ENCODE measurements at regions not wholly inside any gene's neighbourhood (a gene's known extent, or its start where the extent isn't known, plus 50 kb on each side); places are given as distances from the start of the nearest gene placed in this dataset.
A peak's percentile ranks its signal among the peaks of the same experiment; 100 is the strongest.

DNA sequence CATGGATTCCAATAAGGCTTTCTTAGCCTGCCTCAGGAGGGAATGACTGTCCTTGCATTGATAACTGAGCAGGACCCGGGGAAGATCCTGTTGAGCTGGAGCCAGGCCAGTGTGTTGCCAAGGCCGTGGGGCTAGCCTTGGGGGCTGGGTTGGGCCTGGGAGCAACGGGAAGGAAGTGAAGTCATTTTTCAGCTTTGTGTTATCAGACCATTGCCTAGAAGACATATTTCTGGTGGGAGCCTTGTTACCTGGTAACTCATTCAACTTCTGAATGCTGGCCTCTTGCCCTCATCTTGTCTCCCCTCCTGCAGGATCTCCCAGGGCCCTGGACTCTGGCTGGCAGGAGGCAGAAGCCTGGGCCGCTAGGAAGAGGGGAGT is 92.7 kb upstream of the MGAT5 start (continued):
- TF ChIP-seq, protein P1, sequence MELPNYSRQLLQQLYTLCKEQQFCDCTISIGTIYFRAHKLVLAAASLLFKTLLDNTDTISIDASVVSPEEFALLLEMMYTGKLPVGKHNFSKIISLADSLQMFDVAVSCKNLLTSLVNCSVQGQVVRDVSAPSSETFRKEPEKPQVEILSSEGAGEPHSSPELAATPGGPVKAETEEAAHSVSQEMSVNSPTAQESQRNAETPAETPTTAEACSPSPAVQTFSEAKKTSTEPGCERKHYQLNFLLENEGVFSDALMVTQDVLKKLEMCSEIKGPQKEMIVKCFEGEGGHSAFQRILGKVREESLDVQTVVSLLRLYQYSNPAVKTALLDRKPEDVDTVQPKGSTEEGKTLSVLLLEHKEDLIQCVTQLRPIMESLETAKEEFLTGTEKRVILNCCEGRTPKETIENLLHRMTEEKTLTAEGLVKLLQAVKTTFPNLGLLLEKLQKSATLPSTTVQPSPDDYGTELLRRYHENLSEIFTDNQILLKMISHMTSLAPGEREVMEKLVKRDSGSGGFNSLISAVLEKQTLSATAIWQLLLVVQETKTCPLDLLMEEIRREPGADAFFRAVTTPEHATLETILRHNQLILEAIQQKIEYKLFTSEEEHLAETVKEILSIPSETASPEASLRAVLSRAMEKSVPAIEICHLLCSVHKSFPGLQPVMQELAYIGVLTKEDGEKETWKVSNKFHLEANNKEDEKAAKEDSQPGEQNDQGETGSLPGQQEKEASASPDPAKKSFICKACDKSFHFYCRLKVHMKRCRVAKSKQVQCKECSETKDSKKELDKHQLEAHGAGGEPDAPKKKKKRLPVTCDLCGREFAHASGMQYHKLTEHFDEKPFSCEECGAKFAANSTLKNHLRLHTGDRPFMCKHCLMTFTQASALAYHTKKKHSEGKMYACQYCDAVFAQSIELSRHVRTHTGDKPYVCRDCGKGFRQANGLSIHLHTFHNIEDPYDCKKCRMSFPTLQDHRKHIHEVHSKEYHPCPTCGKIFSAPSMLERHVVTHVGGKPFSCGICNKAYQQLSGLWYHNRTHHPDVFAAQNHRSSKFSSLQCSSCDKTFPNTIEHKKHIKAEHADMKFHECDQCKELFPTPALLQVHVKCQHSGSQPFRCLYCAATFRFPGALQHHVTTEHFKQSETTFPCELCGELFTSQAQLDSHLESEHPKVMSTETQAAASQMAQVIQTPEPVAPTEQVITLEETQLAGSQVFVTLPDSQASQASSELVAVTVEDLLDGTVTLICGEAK (IDR thresholded peaks at IDR 0.05): 0 out of 2 replicates have a peak, but pooled peaks have one; percentile 22
- TF ChIP-seq, protein P1 (CRISPR knock-in tag; IDR thresholded peaks at IDR 0.05): no peak
- TF ChIP-seq GABPA (tag; conservative IDR thresholded peaks at IDR 0.05; ENCODE audit: low read depth) (peak; percentile 68), ZNF175 (CRISPR knock-in tag; IDR thresholded peaks at IDR 0.05; ENCODE audit: low read depth) (0 out of 2 replicates have a peak, but pooled peaks have one; percentile 36), CBX8 (IDR thresholded peaks at IDR 0.05; ENCODE audit: borderline replicate concordance, extremely low read depth, low read depth, low read length, poor library complexity, severe bottlenecking) (no peak), FOXA3 (CRISPR knock-in tag; conservative IDR thresholded peaks at IDR 0.05 in 1 of 2, IDR thresholded peaks at IDR 0.05 in 1 of 2) (no peak), MEF2A (IDR thresholded peaks at IDR 0.05; ENCODE audit: control insufficient read depth, low read depth, low read length) (no peak), RCOR1 (IDR thresholded peaks at IDR 0.05; ENCODE audit: borderline replicate concordance in 1 of 2, low read depth in 2 of 2, low read length in 2 of 2) (0 out of 4 replicates have a peak, but pooled peaks of 1 of the 2 experiments have one; percentile 12), PHF20 (IDR thresholded peaks at IDR 0.05; ENCODE audit: partially characterized antibody) (no peak), MIER1 (IDR thresholded peaks at IDR 0.05; ENCODE audit: low read depth) (no peak), L3MBTL2 (IDR thresholded peaks at IDR 0.05) (no peak), MTF1 (CRISPR knock-in tag; IDR thresholded peaks at IDR 0.05; ENCODE audit: borderline replicate concordance) (no peak), RBM39 (optimal IDR thresholded peaks at IDR 0.05; ENCODE audit: low read depth, low read length) (no peak), SRSF1 (IDR thresholded peaks at IDR 0.05; ENCODE audit: low read depth, low read length) (no peak), ZNF143 (CRISPR knock-in tag; IDR thresholded peaks at IDR 0.05) (no peak)
- TF ChIP-seq, protein P2, sequence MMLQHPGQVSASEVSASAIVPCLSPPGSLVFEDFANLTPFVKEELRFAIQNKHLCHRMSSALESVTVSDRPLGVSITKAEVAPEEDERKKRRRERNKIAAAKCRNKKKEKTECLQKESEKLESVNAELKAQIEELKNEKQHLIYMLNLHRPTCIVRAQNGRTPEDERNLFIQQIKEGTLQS (IDR thresholded peaks at IDR 0.05): peak; percentile 15; the same call in 1 of the 2 replicates
- TF ChIP-seq, protein P2 (CRISPR knock-in tag; conservative IDR thresholded peaks at IDR 0.05): no peak
- TF ChIP-seq, protein P3, sequence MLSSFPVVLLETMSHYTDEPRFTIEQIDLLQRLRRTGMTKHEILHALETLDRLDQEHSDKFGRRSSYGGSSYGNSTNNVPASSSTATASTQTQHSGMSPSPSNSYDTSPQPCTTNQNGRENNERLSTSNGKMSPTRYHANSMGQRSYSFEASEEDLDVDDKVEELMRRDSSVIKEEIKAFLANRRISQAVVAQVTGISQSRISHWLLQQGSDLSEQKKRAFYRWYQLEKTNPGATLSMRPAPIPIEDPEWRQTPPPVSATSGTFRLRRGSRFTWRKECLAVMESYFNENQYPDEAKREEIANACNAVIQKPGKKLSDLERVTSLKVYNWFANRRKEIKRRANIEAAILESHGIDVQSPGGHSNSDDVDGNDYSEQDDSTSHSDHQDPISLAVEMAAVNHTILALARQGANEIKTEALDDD (IDR thresholded peaks at IDR 0.05): peak; percentile 42; the same call in 1 of the 2 replicates
